GM18873 (cell line): ENCODE measurements at regions not wholly inside any gene's neighbourhood (a gene's known extent, or its start where the extent isn't known, plus 50 kb on each side); places are given as distances from the start of the nearest gene placed in this dataset.
A peak's percentile ranks its signal among the peaks of the same experiment; 100 is the strongest.

ENCODE experiments used
- ATAC-seq: cut with Tn5 transposase; IDR thresholded peaks from one replicate; pipeline ENCODE4 v1.9.1; 2021; ENCODE audit warnings: mild to moderate bottlenecking, moderate library complexity, moderate number of reproducible peaks; ENCODE audit not compliant: unreplicated experiment, low FRiP score

DNA sequence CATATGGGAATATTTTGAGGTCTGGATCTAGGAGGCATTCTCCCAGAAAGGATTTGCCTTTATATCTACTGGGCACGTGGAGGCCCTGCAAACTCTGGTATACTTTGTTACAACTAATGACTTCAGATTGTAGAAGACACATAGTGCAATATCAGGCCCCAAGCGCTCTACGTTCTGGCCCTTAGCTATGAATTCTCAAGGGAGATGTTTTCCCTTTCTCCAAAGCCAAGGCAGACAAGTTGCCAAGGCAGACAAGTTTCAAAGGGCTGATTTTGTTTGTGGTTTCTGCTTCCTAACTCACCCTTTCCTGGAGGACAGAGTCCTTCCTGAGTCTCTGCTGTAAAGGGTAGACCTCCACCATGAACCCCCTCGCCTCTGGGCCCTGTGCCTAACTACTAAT, 99.4 kb upstream of the CTTNBP2 start:
- no peak for ATAC-seq

DNA sequence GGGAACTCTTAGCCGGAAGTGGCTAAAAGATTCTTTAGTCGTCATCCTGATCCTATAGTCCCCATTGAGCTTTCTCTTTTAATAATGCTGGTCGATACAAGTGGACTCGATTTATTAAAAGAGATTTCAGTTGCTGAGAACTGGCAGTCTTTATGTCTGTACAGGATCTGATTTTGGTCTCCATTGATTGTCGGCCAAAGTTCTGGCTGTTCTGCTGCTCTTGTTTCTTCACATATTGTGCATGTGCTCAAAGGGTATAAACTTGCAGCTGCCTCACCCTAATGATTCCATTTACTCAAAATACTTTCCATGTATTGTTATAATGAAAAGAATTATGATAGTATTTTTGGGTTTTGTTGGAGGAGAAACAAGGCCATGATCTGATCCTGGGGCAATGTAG, 100.7 kb upstream of the CTTNBP2 start:
- ATAC-seq, result no peak

DNA sequence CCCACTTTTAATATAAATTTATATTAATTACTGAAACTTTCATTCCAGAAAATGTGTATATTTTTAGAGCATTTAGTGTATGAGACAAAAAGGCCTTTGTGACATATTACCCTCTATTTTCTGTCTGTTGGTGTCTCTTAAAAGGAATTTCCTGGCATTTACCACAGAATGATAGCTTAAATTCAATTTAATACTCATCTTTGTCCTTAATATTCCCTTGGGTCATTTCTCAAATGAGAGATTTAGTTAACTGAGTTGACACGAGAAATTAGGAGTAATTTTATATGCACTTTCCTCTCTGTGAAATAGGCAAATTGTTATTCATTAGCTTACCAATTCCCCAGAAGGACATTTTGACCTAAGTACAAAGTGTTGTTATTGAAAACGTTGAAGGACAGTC, 101.7 kb upstream of the CTTNBP2 start:
- no peak for ATAC-seq

DNA sequence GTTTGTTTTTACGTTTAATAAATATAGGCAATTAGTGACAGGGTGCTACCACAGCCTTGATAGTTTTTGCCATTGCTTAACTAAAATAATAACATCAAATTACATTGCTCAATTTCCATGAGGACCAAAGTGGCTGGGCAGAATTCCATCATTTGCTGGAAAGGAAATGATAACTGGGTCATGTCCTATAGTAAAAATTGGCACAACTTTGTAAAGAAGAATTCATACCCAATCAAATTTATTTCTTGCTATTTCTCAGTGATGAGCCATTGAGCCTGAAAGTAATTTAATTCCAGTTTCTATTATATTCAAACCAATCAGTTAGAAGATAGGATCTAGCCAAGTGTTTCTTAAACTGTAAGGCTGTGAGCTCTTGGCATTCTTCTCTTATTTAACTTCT, 102.2 kb upstream of the CTTNBP2 start:
- ATAC-seq, result no peak

DNA sequence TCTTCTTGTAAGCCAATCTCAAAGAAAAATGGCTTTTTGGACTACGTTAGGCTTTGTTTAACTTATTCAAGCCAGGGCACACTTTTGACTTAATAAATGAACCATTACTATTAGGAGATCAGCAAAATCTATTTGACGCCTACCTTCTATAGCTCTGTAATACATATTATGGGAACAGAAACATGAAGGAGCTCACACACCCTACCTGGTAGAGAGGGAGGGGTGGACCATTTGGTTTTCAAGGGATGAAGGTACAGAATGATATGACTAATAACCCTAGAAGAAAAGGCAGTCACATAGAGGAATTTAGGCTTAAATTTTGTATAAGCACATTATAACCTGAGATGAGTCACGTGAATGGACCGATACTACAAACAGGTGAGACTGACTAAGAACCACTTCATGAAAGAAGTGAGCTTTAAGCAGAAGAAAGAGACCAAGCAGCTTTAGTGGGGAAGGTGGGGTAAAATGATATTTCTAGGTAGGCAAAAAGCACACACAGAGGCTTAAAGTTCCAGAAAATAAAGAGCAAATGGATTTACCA, 106.8 kb upstream of the CTTNBP2 start:
- no peak for ATAC-seq

DNA sequence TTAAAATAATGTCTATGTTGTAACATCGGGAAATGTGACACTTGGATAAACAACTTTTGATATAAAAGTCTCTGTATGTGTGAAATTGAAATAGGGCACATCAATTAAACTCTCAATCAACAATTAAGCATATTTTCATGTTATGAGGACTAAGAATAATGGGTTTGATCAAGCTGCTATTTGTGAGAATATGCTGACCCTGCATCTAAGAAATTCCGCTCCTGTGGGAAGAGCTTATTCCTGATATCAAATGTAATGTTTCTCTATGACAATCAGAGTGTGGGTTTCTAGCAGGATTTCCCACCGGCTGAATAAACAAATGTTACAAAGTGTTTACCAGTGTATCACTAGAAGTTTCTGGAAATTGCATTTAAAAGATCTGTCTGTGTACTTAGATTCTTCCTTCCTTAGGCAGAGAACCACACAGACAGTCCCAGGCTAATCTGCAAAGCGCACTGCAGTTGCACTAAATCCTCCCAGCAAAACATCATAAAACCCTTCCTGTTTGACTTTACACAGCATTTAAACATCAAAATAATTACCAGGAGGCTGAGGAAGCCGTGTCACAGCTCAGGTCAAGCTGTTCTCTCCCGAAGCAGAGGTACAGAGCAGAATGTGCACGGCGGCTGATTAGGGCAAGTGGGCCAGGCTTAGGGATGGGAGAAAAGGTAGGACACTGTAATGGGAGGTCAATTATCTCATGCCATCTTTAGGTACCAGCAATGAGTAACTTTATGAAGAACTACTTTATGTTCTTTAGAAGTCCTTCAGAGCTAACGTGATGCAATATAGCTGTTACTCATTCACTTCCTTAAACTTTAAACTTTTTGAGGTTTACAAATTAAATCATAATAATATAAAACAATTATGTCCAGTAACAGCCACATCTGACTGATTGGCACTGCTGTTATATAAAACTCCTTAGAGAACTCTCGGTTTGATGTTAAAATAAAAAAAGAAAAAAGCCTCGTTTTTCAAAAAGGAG, 109.1 kb upstream of the CTTNBP2 start:
- no peak for ATAC-seq

DNA sequence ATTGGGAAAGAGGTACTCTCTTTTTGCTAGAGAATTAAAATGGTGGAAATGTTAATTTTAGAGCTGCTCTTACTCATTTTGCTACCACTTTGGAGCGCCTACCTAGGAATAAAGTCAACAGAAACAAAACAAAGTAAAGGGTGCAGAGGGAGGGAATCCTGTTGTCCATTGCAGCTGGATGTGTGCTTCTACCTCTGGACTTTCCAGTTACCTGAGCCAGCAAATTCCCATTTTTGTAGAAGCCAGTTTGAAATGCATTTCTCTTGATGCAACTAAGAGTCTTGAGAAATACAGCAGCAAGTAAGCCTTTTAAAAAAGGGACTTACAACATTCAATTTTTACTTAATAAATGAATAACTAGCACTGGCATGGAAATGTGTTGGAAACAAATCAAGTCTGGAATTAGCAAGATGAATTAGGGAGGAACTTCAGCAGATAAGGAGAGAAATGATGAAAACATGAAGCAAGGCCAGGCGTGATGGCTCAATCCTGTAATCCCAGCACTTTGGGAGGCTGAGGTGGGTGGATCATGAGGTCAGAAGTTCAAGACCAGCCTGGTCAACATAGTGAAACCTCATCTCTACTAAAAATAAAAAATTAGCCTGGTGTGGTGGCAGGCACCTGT, 113.5 kb upstream of the CTTNBP2 start:
- no peak for ATAC-seq

DNA sequence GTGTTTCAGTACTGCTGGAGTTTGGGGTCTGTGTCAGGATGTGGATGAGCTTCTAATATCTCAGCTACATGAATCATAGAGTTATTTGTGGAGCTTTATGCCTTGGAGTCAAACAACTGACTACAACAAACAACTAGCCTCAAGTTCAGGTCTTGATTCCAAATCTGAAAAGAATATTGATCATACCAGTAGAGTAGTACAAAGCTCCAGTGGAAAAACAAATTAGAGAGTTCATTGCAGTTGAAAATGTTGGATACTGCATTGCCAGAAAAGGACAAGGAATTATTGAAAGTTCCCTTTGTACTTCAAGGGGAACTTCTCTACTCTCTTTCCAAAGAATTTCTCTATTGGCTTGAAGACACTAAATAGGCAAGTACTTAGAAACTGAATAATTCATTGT, 117.6 kb upstream of the CTTNBP2 start:
- ATAC-seq, result no peak

DNA sequence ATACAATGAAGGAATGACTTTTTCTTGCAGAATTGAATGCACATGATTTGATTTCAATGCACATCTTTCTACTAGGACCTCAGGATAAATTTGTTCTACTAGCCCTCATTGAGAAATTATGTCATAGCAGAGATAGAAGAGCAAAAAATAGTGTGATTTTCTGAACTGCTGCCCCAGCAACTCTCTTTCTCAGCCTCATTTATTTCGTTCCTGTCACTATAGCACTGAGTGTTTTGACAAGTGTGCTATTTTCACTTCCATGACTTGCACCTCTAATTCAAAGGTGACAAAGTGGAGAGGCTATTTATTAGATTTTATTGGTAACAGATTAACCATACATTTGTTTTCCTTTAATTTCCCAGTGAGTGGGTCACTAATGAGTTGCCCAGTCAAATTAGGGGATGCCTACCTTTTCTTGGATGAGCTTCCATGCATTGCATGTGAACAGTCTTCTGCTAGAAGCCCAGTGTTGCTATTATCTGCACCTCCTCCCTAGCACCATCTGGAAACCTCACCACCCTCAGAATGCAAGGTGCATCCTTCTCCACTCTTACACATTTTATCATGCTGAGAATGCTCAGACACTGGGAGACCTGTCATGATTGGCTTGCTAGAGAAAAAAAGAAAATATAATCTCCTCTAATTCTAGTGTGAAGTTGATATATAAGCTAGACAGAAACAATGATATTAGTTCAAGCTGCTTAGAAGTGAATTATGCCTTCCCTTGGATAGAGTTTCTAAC, 119.6 kb upstream of the CTTNBP2 start:
- ATAC-seq, result no peak

DNA sequence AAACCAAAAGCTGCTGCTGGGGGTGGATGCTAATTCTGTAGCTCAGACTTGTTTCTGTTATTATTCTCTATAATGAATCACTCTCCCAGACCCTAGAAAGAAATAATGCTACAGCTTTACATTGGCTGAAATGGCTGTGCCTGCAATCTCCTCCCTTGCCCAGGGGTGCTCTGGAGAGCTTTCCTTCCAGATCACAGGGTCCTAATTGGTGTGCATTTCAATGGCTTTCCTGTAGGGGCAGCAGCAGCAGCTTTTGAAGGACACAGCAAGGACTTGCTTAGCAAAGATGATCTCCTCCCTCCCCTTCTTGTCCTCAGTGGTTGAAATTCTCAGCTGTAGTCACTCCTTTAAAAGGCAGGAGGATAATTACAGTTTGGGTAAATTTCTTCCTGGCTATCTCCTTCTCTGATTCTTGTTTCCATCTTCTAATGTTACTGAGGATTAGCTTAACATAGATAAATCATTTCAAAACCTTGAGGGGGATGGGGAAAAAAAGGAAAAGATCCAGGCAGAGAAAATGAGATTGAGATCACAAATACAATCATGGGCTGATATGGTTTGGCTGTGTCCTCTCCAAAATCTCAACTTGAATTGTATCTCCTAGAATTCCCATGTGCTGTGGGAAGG, 120.2 kb upstream of the CTTNBP2 start:
- peak; percentile 80 for ATAC-seq

DNA sequence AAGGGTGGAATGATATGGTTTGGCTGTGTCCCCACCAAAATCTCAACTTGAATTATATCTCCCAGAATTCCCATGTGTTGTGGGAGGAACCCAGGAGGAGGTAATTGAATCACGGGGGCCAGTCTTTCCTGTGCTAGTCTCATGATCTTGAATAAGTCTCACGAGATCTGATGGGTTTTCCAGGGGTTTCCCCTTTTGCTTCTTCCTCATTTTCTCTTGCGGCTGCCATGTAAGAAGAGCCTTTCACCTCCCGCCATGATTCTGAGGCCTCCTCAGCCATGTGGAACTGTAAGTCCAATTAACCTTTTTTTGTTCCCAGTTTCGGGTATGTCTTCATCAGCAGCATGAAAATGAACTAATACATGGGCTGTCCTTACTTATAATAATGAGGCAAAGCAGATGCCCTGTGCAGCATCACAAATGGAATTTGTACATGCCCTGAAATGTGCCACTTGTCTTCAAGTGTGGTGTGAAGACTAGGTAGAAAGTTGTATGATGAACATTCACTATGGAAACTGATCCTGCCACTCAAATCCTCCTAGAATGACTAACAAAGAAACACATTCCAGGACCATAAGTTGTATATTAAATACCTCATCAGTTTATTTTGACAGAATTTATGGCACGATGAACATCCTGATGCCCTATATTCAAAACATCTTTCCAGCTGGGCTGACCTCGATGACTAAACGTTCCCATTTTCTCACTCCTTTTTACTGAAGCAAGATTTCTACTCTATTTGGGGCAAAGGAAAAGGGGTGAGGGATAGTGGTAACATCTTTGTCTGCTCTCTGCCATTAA, 122.8 kb upstream of the CTTNBP2 start:
- ATAC-seq, result no peak

DNA sequence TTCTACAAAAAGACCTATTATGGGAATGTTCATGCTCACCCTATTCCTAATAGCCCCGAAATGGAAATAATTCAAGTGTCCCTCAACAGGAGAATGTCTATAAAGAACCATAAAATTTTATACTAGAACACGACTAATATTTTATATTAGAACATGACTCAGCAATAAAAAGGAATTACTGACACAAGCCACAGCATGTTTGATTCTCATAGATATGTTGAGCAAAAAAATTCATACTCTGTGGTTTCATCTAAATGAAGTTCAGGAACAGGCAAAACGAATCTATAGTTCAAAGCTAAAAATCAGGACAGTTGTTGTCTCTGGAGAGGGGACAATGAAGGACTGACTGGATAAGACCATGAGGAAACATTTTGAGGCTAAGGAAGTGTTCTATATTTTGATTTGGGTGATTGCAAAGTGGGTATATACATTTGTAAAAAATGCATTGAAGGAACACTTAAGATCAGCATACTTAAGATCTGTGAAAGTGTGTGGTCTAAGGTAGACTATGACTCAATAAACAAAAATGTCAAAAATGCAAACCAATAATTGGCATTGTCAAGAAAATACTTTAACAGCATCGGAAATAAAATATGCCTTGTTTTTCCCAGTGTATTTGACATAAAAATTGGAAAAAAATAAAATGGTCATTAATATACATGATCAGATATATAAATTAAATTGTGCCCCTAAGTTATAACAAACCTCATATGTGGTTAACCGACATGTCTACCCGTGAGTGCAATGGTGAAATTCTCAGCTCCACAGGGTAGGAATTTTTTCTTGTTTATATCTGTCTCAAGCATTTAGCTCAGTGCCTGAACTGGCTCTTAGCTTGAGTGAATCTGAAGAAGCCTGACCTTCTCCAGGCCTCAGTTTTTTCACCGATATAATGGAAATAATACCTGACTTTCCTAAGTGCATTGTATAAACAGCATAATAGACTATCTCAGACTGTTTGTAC, 124.9 kb upstream of the CTTNBP2 start:
- no peak for ATAC-seq

DNA sequence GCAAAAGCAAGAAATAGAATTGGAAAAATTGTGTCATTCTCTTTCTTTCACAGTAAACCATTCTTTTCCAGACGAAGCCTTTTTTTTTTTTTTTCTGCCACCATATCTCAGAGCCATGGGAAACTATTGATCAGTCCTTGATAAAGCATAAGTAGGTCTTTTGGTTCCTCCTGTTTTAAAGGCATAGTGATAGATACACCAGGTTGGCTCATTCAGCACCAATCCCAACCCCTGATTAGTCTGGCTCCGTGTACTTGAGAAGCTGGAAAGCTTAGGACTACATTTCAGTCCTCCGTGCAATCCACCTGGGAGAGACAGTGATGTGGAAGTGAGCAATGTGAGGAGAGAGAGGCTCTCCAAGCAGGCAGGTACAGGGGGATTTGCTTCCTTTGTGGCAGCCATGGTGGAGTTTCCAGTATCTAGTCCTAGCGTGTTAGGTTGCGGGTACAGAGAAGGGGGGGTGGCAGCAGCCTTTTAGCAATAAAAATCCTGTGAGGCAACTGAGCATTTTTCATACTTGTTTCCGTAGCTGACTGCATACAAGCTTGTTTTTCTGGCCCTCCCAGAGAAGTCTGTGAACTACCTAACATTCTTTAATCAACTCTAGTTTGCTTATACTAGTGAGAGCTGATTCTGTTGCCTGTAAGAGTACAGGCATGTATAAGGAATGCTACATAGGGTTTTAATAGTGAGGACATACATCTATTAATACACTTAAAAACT, 127.4 kb upstream of the CTTNBP2 start:
- ATAC-seq, result no peak

DNA sequence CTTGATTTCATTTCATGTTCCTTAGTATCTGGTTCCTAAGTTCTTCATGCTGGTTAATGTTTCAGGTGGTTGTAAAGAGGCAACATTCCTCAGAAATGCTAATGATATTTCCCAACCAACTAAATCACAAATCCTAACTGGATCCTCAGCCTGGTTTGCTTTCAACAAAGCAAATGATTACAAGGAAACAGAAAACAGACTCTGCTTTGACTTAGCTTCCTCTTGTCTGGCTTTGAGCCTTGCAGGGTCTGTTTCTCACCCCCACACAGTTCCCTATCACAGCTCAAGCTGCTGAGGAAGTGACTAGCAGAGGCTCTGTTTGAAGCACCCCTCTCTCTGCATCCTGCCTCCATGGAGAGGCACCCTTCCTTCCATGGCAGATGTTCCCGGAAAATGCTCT, 130.2 kb upstream of the CTTNBP2 start:
- no peak for ATAC-seq

DNA sequence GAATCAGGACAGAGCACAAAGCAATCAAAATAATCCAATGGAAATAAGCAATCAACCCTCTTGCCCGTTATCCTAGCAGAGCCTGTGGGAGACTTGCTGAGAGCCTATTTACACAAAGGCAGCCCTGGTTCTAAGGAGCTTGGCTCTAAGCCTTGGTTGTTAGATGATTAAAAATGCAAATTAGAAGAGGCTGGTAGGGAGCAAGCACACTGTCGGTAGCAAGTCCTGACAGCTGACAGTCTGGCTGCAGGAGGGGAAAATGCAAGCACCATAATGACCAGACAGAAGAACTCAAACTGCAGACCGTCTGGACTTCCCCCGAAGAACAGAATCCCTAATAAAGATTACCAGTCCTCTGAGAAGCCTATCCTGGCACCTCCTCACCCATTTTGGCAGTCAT, 131.8 kb upstream of the CTTNBP2 start:
- ATAC-seq, result no peak

DNA sequence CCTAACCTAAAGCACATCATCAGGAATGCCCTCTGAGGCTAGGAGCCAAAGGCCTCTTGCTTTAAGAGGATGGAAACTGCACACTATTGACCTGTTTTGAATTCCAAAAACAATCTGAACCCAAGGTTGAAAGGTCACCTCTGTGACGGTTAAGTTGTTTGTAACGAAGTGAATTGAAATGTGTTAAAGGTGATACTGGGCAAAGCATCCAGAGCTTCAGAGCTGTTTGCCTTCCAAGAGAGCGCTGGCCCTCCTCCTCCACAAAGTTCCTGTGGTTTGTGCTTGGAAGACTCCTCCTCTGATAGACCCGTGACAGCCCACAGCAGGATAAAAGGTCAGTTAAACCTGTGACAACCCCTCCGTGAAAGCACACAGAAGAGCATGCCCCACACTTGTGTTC, 133.7 kb upstream of the CTTNBP2 start:
- no peak for ATAC-seq

DNA sequence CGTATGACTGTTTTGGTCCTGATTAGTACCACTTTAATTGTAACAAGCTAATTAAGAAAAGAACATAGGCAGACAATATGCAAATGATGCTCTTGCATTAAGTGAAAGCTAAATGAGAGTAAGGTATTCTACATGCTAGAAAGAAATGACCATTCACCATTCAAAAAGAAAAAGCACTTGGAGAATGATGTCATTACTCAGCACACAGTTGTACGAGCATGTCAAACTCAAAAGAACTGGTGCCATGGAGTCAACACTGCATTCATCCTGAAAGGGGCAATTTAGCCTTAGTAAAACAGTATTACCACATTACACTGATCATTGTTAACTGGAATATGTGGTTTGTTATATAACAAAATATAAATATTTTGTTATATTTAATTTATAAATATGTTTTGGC, 136.2 kb upstream of the CTTNBP2 start:
- no peak for ATAC-seq

DNA sequence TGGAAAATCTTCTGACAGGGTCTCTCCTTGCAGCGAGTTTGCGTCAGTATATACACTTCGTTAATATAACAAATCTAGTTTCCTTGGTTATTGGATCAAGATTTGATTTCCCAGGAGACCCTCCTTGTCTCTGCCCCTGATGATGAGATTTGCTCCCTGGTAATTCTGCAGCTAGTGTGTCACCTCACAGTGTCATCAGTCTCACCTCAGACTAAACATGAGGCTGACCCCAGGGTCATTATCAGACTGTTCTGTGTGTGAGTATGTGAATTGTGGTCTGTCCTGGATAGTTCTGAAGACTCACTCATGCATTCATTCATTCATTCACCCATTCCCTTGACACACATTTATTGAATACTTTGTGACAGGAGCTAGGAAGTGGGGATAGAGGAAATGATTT, 138.4 kb upstream of the CTTNBP2 start:
- ATAC-seq, result no peak
